IMR-90 (cell line): ENCODE measurements at regions not wholly inside any gene's neighbourhood (a gene's known extent, or its start where the extent isn't known, plus 50 kb on each side); places are given as distances from the start of the nearest gene placed in this dataset.
"Not testable (repeated sequence)": the region's sequence is repeated elsewhere in the genome, so short reads cannot be mapped to it uniquely, and the experiment has no call there.

ENCODE experiments used
- ATAC-seq: fragments of 200-7000 bp; cut with Tn5 transposase; 2 replicates; pipeline ENCODE4 v1.9.1; 2020; ENCODE audit warnings: low read depth, mild to moderate bottlenecking, moderate library complexity
- BruUV-seq: library from RNA; stranded (reverse); fragments of 400-500 nt; replicated peaks from 2 replicates; lab custom pipeline; 2021; lab: Mats Ljungman, UMichigan
- CTCF ChIA-PET: fragments of 300-600 bp; formaldehyde crosslinking; extraction: SDS; loops from one replicate; lab custom pipeline; 2021; ENCODE audit warnings: antibody characterized with exemption; lab: Yijun Ruan, JAX
- POLR2A ChIA-PET: fragments of 300-600 bp; sonication (Branson Sonifier 250); formaldehyde crosslinking; loops from one replicate; lab custom pipeline; 2022; ENCODE audit warnings: antibody characterized with exemption; ENCODE audit not compliant: unreplicated experiment; lab: Charles Lee
- DNase-seq: peaks from one replicate; pipeline ENCODE4 v3.0.0; 2013
- H2AFZ ChIP-seq: replicated peaks from 2 replicates; pipeline ENCODE3; 2013; ENCODE audit warnings: low read length, mild to moderate bottlenecking; ENCODE audit not compliant: poor library complexity
- H2AK5ac ChIP-seq: 2 replicates; pipeline ENCODE4 v1.6.1; 2013; ENCODE audit warnings: low read depth, low read length, inconsistent platforms
- H2AK9ac ChIP-seq: replicated peaks from 2 replicates; pipeline ENCODE3; 2013; ENCODE audit warnings: mild to moderate bottlenecking, low read depth, low read length, moderate library complexity; ENCODE audit not compliant: poor library complexity
- H2BK120ac ChIP-seq: 2 replicates; pipeline ENCODE4 v1.6.1; 2013; ENCODE audit warnings: low read depth, low read length, inconsistent platforms
- H2BK15ac ChIP-seq: 3 replicates; pipeline ENCODE4 v1.6.1; 2013; ENCODE audit warnings: low read depth, low read length, inconsistent platforms
- H2BK20ac ChIP-seq: 2 replicates; pipeline ENCODE4 v1.6.1; 2013; ENCODE audit warnings: low read depth, mild to moderate bottlenecking, inconsistent platforms, low read length, moderate library complexity
- H2BK5ac ChIP-seq: 2 replicates; pipeline ENCODE4 v1.6.1; 2013; ENCODE audit warnings: mild to moderate bottlenecking, low read depth, low read length, inconsistent platforms; ENCODE audit not compliant: poor library complexity, severe bottlenecking
- H3K14ac ChIP-seq: replicated peaks from 2 replicates; pipeline ENCODE4 v1.6.1; 2013; ENCODE audit warnings: low read depth, low read length, inconsistent platforms
- H3K18ac ChIP-seq: 2 replicates; pipeline ENCODE4 v1.6.1; 2013; ENCODE audit warnings: low read depth, low read length, control low read depth
- H3K23ac ChIP-seq: 2 replicates; pipeline ENCODE4 v1.6.1; 2013; ENCODE audit warnings: low read depth, low read length, inconsistent platforms
- H3K27ac ChIP-seq: 2 replicates; pipeline ENCODE4 v1.5.1; 2013; ENCODE audit warnings: mild to moderate bottlenecking, control low read depth, low read length; ENCODE audit not compliant: insufficient read depth
- H3K27me3 ChIP-seq: 2 replicates; pipeline ENCODE4 v1.6.1; 2013; ENCODE audit warnings: low read length; ENCODE audit not compliant: control insufficient read depth, insufficient read depth
- H3K36me3 ChIP-seq: 2 replicates; pipeline ENCODE4 v1.6.1; 2013; ENCODE audit warnings: low read length, mixed read lengths; ENCODE audit not compliant: control insufficient read depth, insufficient read depth
- H3K4ac ChIP-seq: 2 replicates; pipeline ENCODE4 v1.6.1; 2013; ENCODE audit warnings: low read depth, low read length, inconsistent platforms
- H3K4me1 ChIP-seq: 2 replicates; pipeline ENCODE4 v1.6.1; 2013; ENCODE audit warnings: low read length, mixed read lengths; ENCODE audit not compliant: control insufficient read depth, insufficient read depth
- H3K4me2 ChIP-seq: 2 replicates; pipeline ENCODE4 v1.6.1; 2013; ENCODE audit warnings: low read depth, mild to moderate bottlenecking, control low read depth, low read length, moderate library complexity
- H3K4me3 ChIP-seq: 2 replicates; pipeline ENCODE4 v1.5.1; 2013; ENCODE audit warnings: low read depth, mild to moderate bottlenecking, control low read depth, low read length, moderate library complexity; ENCODE audit not compliant: insufficient read depth
- H3K56ac ChIP-seq: 2 replicates; pipeline ENCODE4 v1.6.1; 2013; ENCODE audit warnings: low read length, inconsistent platforms; ENCODE audit not compliant: insufficient read depth; ENCODE audit errors: extremely low read depth
- H3K79me1 ChIP-seq, 2 experiments: 2 replicates each; pipeline ENCODE4 v1.6.1; 2013; ENCODE audit warnings: low read length in 2 of 2, inconsistent platforms in 1 of 2, low read depth in 1 of 2
- H3K9ac ChIP-seq: 2 replicates; pipeline ENCODE4 v1.6.1; 2013; ENCODE audit warnings: low read depth, low read length, control low read depth
- H3K9me1 ChIP-seq: 2 replicates; pipeline ENCODE4 v1.6.1; 2013; ENCODE audit warnings: low read length, inconsistent platforms; ENCODE audit not compliant: insufficient read depth
- H3K9me3 ChIP-seq: 2 replicates; pipeline ENCODE4 v1.6.1; 2013; ENCODE audit warnings: low read length; ENCODE audit not compliant: control insufficient read depth, insufficient read depth
- H4K20me1 ChIP-seq: 2 replicates; pipeline ENCODE4 v1.6.1; 2013; ENCODE audit warnings: low read length, inconsistent platforms; ENCODE audit not compliant: insufficient read depth
- H4K5ac ChIP-seq: 2 replicates; pipeline ENCODE4 v1.6.1; 2013; ENCODE audit warnings: mild to moderate bottlenecking, low read depth, low read length, control low read depth
- H4K8ac ChIP-seq, 2 experiments: 2 replicates each; pipeline ENCODE4 v1.6.1; 2013; ENCODE audit warnings: low read depth in 2 of 2, low read length in 2 of 2, control low read depth in 1 of 2, inconsistent platforms in 1 of 2
- H4K91ac ChIP-seq: 2 replicates; pipeline ENCODE4 v1.6.1; 2013; ENCODE audit warnings: low read depth, low read length, inconsistent platforms; ENCODE audit not compliant: insufficient read depth
- WGBS, 2 experiments: methylation state at CpG; one replicate each; pipeline versions ENCODE4 v1.1.5 to v1.1.7; 2013; ENCODE audit warnings: missing lambda C conversion rate in 2 of 2; ENCODE audit not compliant: insufficient read length in 1 of 2; ENCODE audit errors: extremely low coverage in 2 of 2; 5-methylcytosine and 5-hydroxymethylcytosine counted together
- dilution Hi-C: fragments of 300-500 bp; cut with HindIII; formaldehyde crosslinking; loops from one replicate; pipeline ENCODE4 v1.14.3; 2018; ENCODE audit warnings: low sequenced_read_pairs; ENCODE audit not compliant: unreplicated experiment
- in situ Hi-C: fragments of 300-500 bp; cut with MboI; formaldehyde crosslinking; loops from 3 replicates; pipeline ENCODE4 v1.14.3; 2019; ENCODE audit warnings: low sequenced_read_pairs, inconsistent platforms, mixed read lengths
- intact Hi-C: fragments of 100-400 bp; cut with micrococcal nuclease; formaldehyde crosslinking; loops from 2 replicates; pipeline ENCODE4 v1.10.0; 2022

GRCh38 chrX:114167276-114167675, 416.6 kb upstream of the HTR2C start:
- H3K56ac ChIP-seq, intact Hi-C loops, H3K4ac ChIP-seq, H3K18ac ChIP-seq, H2AFZ ChIP-seq, in situ Hi-C loops, H3K14ac ChIP-seq, H4K20me1 ChIP-seq, H3K9me3 ChIP-seq, H4K91ac ChIP-seq, H3K27ac ChIP-seq, H3K23ac ChIP-seq, H3K4me3 ChIP-seq, H3K4me2 ChIP-seq, H3K9ac ChIP-seq, H4K5ac ChIP-seq, H3K4me1 ChIP-seq, POLR2A ChIA-PET, CTCF ChIA-PET, H2BK15ac ChIP-seq, H3K9me1 ChIP-seq, dilution Hi-C loops, H3K36me3 ChIP-seq, H2AK5ac ChIP-seq, H2BK20ac ChIP-seq, BruUV-seq, H2AK9ac ChIP-seq, DNase-seq, H2BK5ac ChIP-seq, H4K8ac ChIP-seq, H3K79me1 ChIP-seq, H3K27me3 ChIP-seq, H2BK120ac ChIP-seq, ATAC-seq: not testable (repeated sequence)
- 50% methylated on average over 2 of the region's 5 CpGs; no CpG with 5 or more reads in 1 of the 2 experiments for WGBS, 2 experiments
